NB4 (cell line): ENCODE measurements at regions not wholly inside any gene's neighbourhood (a gene's known extent, or its start where the extent isn't known, plus 50 kb on each side); places are given as distances from the start of the nearest gene placed in this dataset.

Source experiments
- CTCF ChIP-seq: IDR thresholded peaks from one replicate; pipeline ENCODE4 v1.5.1; 2012; ENCODE audit warnings: low read depth, low read length
- POLR2A ChIP-seq: IDR thresholded peaks from 2 replicates; pipeline ENCODE4 v1.6.1; 2011; ENCODE audit warnings: mild to moderate bottlenecking; ENCODE audit not compliant: insufficient read length; ENCODE audit errors: extremely low read depth

GRCh38 chr3:110795163-110795562 lies 276.5 kb upstream of the NECTIN3 start:
- no peak for TF ChIP-seq CTCF
- no peak for TF ChIP-seq POLR2A
